ENCODE measurements at regions not wholly inside any gene's neighbourhood (a gene's known extent, or its start where the extent isn't known, plus 50 kb on each side); places are given as distances from the start of the nearest gene placed in this dataset.

- H4K20me1 ChIP-seq (ENCODE audit: insufficient read depth), result no peaks in the 10 kb centered on the region
- no peak overlapping the region for H3K27ac ChIP-seq
- H3K36me3 ChIP-seq (ENCODE audit: insufficient read depth), result no peaks in the 10 kb centered on the region
- no peak overlapping the region for H3K4me2 ChIP-seq
- no peak for TF ChIP-seq CTCF (conservative IDR thresholded peaks at IDR 0.05; ENCODE audit: low read depth, low read length)
- no peak overlapping the region for H2AFZ ChIP-seq (ENCODE audit: low read depth)
- no peaks in the 10 kb centered on the region for H3K4me1 ChIP-seq (ENCODE audit: low read depth, poor library complexity, severe bottlenecking)
- H3K79me2 ChIP-seq (ENCODE audit: insufficient read depth, low read depth), result no peaks in the 10 kb centered on the region
- no peak overlapping the region for H3K4me3 ChIP-seq (IDR thresholded peaks at IDR 0.05; ENCODE audit: insufficient read depth, low read depth, low read length)
- H3K27me3 ChIP-seq (ENCODE audit: insufficient read depth, low read depth), result no peaks in the 10 kb centered on the region
- H3K9ac ChIP-seq, result no peak overlapping the region
Observed at GRCh38 chr5:97854871-97855762, 672.1 kb upstream of the RIOK2 start.

- no peak overlapping the region for H3K27ac ChIP-seq
- no peak overlapping the region for H3K4me2 ChIP-seq
- H2AFZ ChIP-seq (ENCODE audit: low read depth), result no peak overlapping the region
- H3K27me3 ChIP-seq (ENCODE audit: insufficient read depth, low read depth), result no peaks in the 10 kb centered on the region
- no peak overlapping the region for H3K9ac ChIP-seq
- no peaks in the 10 kb centered on the region for H3K79me2 ChIP-seq (ENCODE audit: insufficient read depth, low read depth)
- H3K4me1 ChIP-seq (ENCODE audit: low read depth, poor library complexity, severe bottlenecking), result no peaks in the 10 kb centered on the region
- TF ChIP-seq CTCF (conservative IDR thresholded peaks at IDR 0.05; ENCODE audit: low read depth, low read length), result no peak
- H3K36me3 ChIP-seq (ENCODE audit: insufficient read depth), result no peaks in the 10 kb centered on the region
- H3K4me3 ChIP-seq (IDR thresholded peaks at IDR 0.05; ENCODE audit: insufficient read depth, low read depth, low read length), result no peak overlapping the region
- no peaks in the 10 kb centered on the region for H4K20me1 ChIP-seq (ENCODE audit: insufficient read depth)
Observed at GRCh38 chr5:97874491-97874890, 691.4 kb upstream of the RIOK2 start.

- no peak overlapping the region for H2AFZ ChIP-seq (ENCODE audit: low read depth)
- no peaks in the 10 kb centered on the region for H3K79me2 ChIP-seq (ENCODE audit: insufficient read depth, low read depth)
- H3K27me3 ChIP-seq (ENCODE audit: insufficient read depth, low read depth), result no peaks in the 10 kb centered on the region
- H3K9ac ChIP-seq, result no peak overlapping the region
- H3K4me1 ChIP-seq (ENCODE audit: low read depth, poor library complexity, severe bottlenecking), result no peaks in the 10 kb centered on the region
- no peak overlapping the region for H3K4me3 ChIP-seq (IDR thresholded peaks at IDR 0.05; ENCODE audit: insufficient read depth, low read depth, low read length)
- H3K36me3 ChIP-seq (ENCODE audit: insufficient read depth), result no peaks in the 10 kb centered on the region
- H3K27ac ChIP-seq, result no peak overlapping the region
- H3K4me2 ChIP-seq, result no peak overlapping the region
- TF ChIP-seq CTCF (conservative IDR thresholded peaks at IDR 0.05; ENCODE audit: low read depth, low read length), result no peak
- H4K20me1 ChIP-seq (ENCODE audit: insufficient read depth), result no peaks in the 10 kb centered on the region
Observed at GRCh38 chr5:97876272-97876671, 693.2 kb upstream of the RIOK2 start.

GRCh38 chr5:97877588-97877987 is 694.5 kb upstream of the RIOK2 start:
- H3K79me2 ChIP-seq (ENCODE audit: insufficient read depth, low read depth), result no peaks in the 10 kb centered on the region
- no peak overlapping the region for H3K4me2 ChIP-seq
- H3K27me3 ChIP-seq (ENCODE audit: insufficient read depth, low read depth), result no peaks in the 10 kb centered on the region
- H2AFZ ChIP-seq (ENCODE audit: low read depth), result no peak overlapping the region
- H3K9ac ChIP-seq, result no peak overlapping the region
- H3K27ac ChIP-seq, result no peak overlapping the region
- H3K4me3 ChIP-seq (IDR thresholded peaks at IDR 0.05; ENCODE audit: insufficient read depth, low read depth, low read length), result no peak overlapping the region
- H3K36me3 ChIP-seq (ENCODE audit: insufficient read depth), result no peaks in the 10 kb centered on the region
- TF ChIP-seq CTCF (conservative IDR thresholded peaks at IDR 0.05; ENCODE audit: low read depth, low read length), result no peak
- no peaks in the 10 kb centered on the region for H3K4me1 ChIP-seq (ENCODE audit: low read depth, poor library complexity, severe bottlenecking)
- no peaks in the 10 kb centered on the region for H4K20me1 ChIP-seq (ENCODE audit: insufficient read depth)

All from KMS-11 (cell line).